LNCAP (cell line): ENCODE measurements at regions not wholly inside any gene's neighbourhood (a gene's known extent, or its start where the extent isn't known, plus 50 kb on each side); places are given as distances from the start of the nearest gene placed in this dataset.

Experiments
- TF ChIP-seq, protein P1 (sequence below): fragments of 450-650 bp; IDR thresholded peaks from 2 replicates; pipeline ENCODE4 v1.5.1; 2017; ENCODE audit warnings: mild to moderate bottlenecking

DNA sequence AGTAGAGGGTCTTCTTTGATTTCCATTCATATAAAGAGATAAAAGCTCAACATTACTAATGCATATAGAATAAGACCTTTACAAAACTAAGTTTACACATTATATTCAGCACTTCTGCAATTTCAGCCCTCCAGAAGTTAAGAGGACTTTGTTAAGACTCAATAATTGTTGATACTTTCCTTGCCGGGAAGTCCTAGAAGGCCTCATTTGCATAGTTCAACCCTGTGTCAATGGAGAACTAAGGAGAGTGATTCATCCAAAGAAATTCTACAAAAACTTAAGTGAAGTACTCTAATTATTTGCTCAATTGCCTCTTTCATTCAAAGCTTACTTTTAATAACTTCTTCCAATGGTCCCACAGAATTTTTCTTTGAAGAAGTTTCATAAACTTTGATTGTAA lies 1060.3 kb upstream of the CELF2 start:
- TF ChIP-seq, protein P1, sequence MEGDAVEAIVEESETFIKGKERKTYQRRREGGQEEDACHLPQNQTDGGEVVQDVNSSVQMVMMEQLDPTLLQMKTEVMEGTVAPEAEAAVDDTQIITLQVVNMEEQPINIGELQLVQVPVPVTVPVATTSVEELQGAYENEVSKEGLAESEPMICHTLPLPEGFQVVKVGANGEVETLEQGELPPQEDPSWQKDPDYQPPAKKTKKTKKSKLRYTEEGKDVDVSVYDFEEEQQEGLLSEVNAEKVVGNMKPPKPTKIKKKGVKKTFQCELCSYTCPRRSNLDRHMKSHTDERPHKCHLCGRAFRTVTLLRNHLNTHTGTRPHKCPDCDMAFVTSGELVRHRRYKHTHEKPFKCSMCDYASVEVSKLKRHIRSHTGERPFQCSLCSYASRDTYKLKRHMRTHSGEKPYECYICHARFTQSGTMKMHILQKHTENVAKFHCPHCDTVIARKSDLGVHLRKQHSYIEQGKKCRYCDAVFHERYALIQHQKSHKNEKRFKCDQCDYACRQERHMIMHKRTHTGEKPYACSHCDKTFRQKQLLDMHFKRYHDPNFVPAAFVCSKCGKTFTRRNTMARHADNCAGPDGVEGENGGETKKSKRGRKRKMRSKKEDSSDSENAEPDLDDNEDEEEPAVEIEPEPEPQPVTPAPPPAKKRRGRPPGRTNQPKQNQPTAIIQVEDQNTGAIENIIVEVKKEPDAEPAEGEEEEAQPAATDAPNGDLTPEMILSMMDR, result no peak

DNA sequence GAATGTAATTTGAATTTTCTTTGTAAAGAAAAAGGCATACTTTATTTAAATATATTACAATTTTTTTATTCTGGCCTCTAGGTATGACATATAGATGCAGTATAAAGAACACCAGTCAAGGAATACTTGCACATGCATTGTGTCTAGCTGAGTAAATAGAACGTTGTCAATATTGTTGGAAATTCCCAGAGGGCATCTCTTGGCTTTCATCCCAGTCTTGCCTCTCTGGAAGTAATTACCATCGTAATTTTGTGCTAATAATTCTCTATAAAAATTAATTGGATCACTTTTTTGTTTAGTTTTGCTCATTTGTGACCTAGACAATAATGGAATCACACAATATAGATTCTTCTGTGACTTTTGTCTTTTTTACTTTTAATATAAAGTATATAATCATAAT lies 1052.3 kb upstream of the CELF2 start:
- TF ChIP-seq, protein P1, result no peak

DNA sequence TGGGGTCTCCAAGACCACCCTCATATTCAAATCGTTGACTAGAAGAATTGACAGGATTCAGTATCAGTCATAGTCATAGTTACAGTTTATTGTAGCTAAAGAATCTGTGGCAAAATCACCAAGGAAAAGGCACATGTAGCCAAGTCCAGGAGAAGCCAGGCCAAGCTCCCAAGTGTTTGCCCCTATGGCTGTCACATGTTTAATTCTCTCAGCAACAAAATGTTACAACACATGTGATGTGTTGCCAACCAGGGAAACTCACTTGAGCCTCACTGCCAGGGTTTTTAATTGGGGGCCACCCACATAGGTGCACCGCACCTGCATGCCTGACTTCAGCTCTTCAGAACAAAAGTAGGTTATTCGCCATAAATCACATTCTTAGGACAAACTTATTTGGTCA lies 1030.9 kb upstream of the CELF2 start:
- TF ChIP-seq, protein P1, result no peak

DNA sequence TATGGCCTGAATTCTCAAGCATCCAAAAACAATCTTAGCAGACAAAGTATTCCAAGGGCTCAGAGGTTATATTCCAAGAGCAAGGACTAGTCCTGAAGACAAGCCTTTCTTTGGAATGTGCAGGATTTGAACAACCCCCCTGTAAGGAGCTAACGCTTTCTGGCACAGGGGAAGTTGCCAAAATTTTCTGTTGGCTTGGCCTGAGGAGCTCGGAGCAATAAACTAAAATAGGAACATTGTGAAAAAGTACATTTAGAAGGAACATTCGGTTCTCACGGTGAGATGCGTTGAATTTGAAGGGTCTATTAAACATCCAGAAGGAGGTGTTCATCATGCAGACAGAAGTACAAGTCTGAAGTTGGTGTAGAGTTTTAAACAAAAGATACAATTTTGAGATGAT lies 1030.5 kb upstream of the CELF2 start:
- TF ChIP-seq, protein P1, result no peak

DNA sequence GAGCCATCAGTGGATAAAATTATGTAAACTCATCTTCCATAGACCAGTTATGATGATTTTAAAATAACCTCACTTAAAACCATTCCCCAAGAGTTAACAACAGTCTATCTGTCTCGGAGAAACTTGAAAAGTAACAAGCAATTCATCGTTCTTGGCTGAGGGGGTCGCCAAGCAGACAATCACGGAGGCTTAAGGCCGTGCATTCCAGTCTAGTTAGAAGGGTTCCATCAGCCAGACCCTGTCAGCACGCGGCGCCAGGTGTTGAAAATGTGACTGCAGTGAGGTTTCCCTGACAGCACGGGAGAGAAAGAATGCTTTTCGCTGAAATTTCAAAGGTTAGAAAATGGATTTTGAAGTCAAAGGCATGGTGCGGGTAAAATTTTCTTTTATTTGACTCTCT lies 1025.0 kb upstream of the CELF2 start:
- TF ChIP-seq, protein P1, result no peak

DNA sequence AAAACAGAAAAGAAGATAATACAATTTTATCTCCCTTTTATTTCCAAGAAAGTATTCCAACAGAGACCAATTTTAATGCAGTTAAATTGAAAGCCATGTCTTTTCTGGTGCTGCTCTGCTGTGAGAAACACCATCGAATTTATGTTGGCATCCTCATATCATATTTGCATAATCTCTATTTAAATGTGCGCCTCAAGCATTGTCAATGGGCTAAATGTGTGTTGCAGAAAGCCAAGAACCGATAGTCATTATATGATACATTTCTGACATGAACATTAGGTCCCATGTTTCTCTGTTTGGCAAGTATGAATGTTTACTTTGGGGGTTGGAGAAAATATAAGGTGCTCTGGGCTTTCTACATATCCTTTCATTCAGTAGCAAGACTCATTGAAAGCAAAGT lies 1023.5 kb upstream of the CELF2 start:
- TF ChIP-seq, protein P1, result no peak

DNA sequence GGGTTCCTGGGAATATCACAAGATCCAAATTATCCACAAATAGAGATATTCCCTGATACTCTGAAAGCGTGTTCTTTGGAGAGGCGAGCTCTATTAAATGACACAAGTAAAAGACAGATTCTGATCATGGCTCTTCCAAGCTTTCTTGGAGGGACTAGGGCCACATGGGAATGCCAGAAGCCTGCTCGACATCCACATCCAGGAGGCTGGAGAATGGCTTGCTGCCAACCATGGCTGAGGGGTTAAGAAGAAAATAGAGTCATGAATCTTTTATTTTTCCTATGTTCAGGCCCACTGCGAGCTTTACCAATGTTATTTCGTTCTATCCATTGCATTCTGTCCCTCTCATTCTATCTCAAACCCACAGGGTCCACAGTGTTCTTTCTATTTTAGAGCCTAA lies 1018.0 kb upstream of the CELF2 start:
- TF ChIP-seq, protein P1, result no peak

DNA sequence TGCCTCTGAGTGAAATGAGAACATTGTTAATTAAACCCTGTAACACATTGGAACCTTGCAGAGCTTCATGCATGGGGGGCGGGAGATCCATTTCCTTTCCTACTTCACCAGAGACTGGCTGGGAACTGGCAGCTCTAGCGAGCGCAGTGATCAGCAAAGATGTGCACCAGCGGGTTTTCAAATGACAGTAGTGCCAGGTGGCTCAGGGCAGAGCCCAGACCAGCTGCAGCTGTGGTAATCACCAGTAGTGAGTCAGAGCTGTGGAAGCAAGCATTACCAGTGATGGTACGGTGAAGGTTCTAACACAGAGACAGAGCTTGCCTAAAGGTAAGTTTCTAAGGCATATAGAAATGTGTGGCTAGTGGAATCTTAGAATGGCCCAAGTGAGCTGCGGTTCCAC lies 1009.7 kb upstream of the CELF2 start:
- TF ChIP-seq, protein P1, result no peak
